HepG2 (cell line): ENCODE measurements at regions not wholly inside any gene's neighbourhood (a gene's known extent, or its start where the extent isn't known, plus 50 kb on each side); places are given as distances from the start of the nearest gene placed in this dataset.

Experiments used
- ATAC-seq: fragments of 200-7000 bp; cut with Tn5 transposase; 3 replicates; pipeline ENCODE4 v1.9.1; 2020; ENCODE audit warnings: mild to moderate bottlenecking, moderate library complexity
- BruUV-seq: library from RNA; stranded (reverse); fragments of 400-500 nt; replicated peaks from 2 replicates; lab custom pipeline; 2021; lab: Mats Ljungman, UMichigan
- CTCF ChIA-PET: fragments of 300-600 bp; formaldehyde crosslinking; extraction: SDS; loops from one replicate; lab custom pipeline; 2021; ENCODE audit warnings: low total read pairs, inconsistent platforms, low intra/inter-chr PET ratio; lab: Yijun Ruan, JAX
- POLR2A ChIA-PET: fragments of 350-600 bp; sonication (Branson Sonifier 250); formaldehyde crosslinking; loops from one replicate; lab custom pipeline; 2020; ENCODE audit warnings: antibody characterized with exemption, inconsistent platforms; lab: Yijun Ruan, JAX
- DNase-seq: peaks from one replicate; pipeline ENCODE4 v3.0.0-alpha.2; 2015; ENCODE audit warnings: low spot score
- FAIRE-seq: peaks from 3 replicates; lab custom pipeline; 2011; peaks lifted over from hg19 to GRCh38; lab: Jason Lieb, UNC
- H2AFZ ChIP-seq: one replicate; pipeline ENCODE4 v1.6.1; 2011; ENCODE audit warnings: low read length, inconsistent platforms
- H3K27ac ChIP-seq: fragments of 300-600 bp; 3 replicates; pipeline ENCODE4 v1.8.0; 2011; ENCODE audit warnings: mixed run types, mild to moderate bottlenecking, mixed read lengths, low read length, inconsistent platforms; ENCODE audit not compliant: insufficient read depth; ENCODE audit errors: extremely low read length
- H3K27me3 ChIP-seq, 2 experiments: fragments of 200-600 bp in 1 of 2; 2 replicates in 1 of 2; 3 replicates in 1 of 2; pipeline versions ENCODE4 v1.6.0 to v1.8.0; 2011; ENCODE audit warnings: low read length in 2 of 2, mild to moderate bottlenecking in 2 of 2, moderate library complexity in 2 of 2, inconsistent platforms in 1 of 2; ENCODE audit not compliant: insufficient read depth in 2 of 2, control insufficient read depth in 1 of 2
- H3K36me3 ChIP-seq, 2 experiments: fragments of 200-600 bp in 1 of 2; replicated peaks in 1 of 2; 2 replicates in 1 of 2; 3 replicates in 1 of 2; pipeline versions ENCODE4 v1.5.1 to v1.8.0; 2011; ENCODE audit warnings: low read length in 2 of 2, inconsistent platforms in 1 of 2; ENCODE audit not compliant: insufficient read depth in 2 of 2, control insufficient read depth in 1 of 2
- H3K4me1 ChIP-seq: 2 replicates; pipeline ENCODE4 v1.5.1; 2012; ENCODE audit warnings: low read length, inconsistent platforms; ENCODE audit not compliant: insufficient read depth
- H3K4me2 ChIP-seq: 2 replicates; pipeline ENCODE4 v1.6.0; 2011; ENCODE audit warnings: low read depth, low read length, inconsistent platforms
- H3K4me3 ChIP-seq, 3 experiments: fragments of 200-600 bp in 1 of 3; sonication (generic), shearing (Covaris generic) in 1 of 3; replicated peaks in 1 of 3; 2 replicates each; pipeline ENCODE4 v1.5.1; 2011 to 2016; ENCODE audit warnings: low read length in 3 of 3, inconsistent platforms in 2 of 3, low read depth in 2 of 3, mild to moderate bottlenecking in 2 of 3, control low read depth in 1 of 3, mixed read lengths in 1 of 3; ENCODE audit not compliant: insufficient read depth in 1 of 3
- H3K79me2 ChIP-seq: one replicate; pipeline ENCODE4 v1.6.1; 2011; ENCODE audit warnings: low read length, inconsistent platforms; ENCODE audit not compliant: insufficient read depth
- H3K9ac ChIP-seq: 2 replicates; pipeline ENCODE4 v1.6.0; 2011; ENCODE audit warnings: mild to moderate bottlenecking, low read depth, low read length, inconsistent platforms; ENCODE audit not compliant: insufficient read depth
- H3K9me3 ChIP-seq: 2 replicates; pipeline ENCODE4 v1.5.1; 2012; ENCODE audit warnings: mild to moderate bottlenecking, low read length
- H4K20me1 ChIP-seq: 2 replicates; pipeline ENCODE4 v1.6.0; 2011; ENCODE audit warnings: inconsistent platforms, mild to moderate bottlenecking, low read length, moderate library complexity; ENCODE audit not compliant: insufficient read depth
- ARID4A ChIP-seq: sonication (generic); formaldehyde crosslinking; IDR thresholded peaks from 2 replicates; pipeline ENCODE4 v1.5.0; 2020; ENCODE audit warnings: mild to moderate bottlenecking, missing genetic modification reagents, borderline replicate concordance
- KDM1A ChIP-seq: IDR thresholded peaks from 2 replicates; pipeline ENCODE4 v1.6.1; 2016; ENCODE audit warnings: missing compliant biosample characterization
- PHF20 ChIP-seq: sonication (generic); formaldehyde crosslinking; IDR thresholded peaks from 2 replicates; pipeline ENCODE4 v1.5.0; 2020; ENCODE audit warnings: mild to moderate bottlenecking, missing genetic modification reagents
- in situ Hi-C: cut with HindIII; loops from 2 replicates; pipeline ENCODE4 v1.10.0; 2017; ENCODE audit warnings: low pct_unique_long_range_greater_than_20kb; ENCODE audit not compliant: extremely low pct_ligation_motif_present
- intact Hi-C: fragments of 100-400 bp; cut with micrococcal nuclease; formaldehyde crosslinking; loops from one replicate; pipeline ENCODE4 v1.10.0; 2022; ENCODE audit not compliant: unreplicated experiment
- TF ChIP-seq, protein P1 (sequence below): IDR thresholded peaks from 2 replicates; pipeline ENCODE4 v1.6.1; 2016; ENCODE audit warnings: missing compliant biosample characterization, missing genetic modification reagents, borderline replicate concordance

- TF ChIP-seq, protein P1, sequence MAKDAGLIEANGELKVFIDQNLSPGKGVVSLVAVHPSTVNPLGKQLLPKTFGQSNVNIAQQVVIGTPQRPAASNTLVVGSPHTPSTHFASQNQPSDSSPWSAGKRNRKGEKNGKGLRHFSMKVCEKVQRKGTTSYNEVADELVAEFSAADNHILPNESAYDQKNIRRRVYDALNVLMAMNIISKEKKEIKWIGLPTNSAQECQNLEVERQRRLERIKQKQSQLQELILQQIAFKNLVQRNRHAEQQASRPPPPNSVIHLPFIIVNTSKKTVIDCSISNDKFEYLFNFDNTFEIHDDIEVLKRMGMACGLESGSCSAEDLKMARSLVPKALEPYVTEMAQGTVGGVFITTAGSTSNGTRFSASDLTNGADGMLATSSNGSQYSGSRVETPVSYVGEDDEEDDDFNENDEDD (CRISPR knock-in tag): no peak
Observed at GRCh38 chr3:156610154-156610553, 55.2 kb upstream of the SSR3 start (continued).

DNA sequence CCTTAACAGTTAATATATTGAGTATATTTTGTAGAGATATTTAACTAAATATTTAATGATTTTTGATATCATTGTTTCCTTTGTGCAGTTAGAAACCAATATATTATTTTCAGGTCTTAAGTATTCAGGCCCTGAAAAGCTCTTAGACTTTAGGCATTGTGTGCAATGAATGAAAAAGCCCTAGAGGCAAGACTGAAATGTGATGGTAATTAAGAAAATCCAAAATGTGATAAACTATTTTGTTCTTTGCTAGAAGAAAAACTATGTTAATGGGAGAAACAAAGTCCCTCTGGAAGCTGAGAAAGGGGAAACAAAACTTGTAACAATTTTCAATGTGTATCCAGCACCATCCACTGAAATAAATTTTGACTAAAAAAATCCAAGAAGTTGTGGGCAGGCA lies 54.6 kb upstream of the SSR3 start:
- ChIA-PET CTCF (no interaction called here), POLR2A (no interaction called here)
- Histone ChIP-seq H3K9me3 (no peaks in the 10 kb centered on the region), H3K79me2 (no peaks in the 10 kb centered on the region), H3K36me3 (no peaks in the 10 kb centered on the region), H3K4me2 (no peak overlapping the region), H4K20me1 (no peaks in the 10 kb centered on the region), H3K9ac (no peak overlapping the region), H3K27ac (no peak overlapping the region), H3K4me3 (no peak overlapping the region), H2AFZ (no peak overlapping the region), H3K27me3 (peaks cover 0 to 24% of the 10 kb centered on the region in 2 experiments; a peak in 3 of 5 replicates), H3K4me1 (peaks cover 20% of the 10 kb centered on the region)
- ATAC-seq: no peak
- DNase-seq: no peak
- TF ChIP-seq PHF20 (no peak), ARID4A (CRISPR knock-in tag) (no peak), KDM1A (CRISPR knock-in tag) (no peak)
- FAIRE-seq: no peak
- in situ Hi-C loops: no loop called here
- BruUV-seq: no TSS peak
- intact Hi-C loops: no loop called here
